Panc1 (cell line): ENCODE measurements at regions not wholly inside any gene's neighbourhood (a gene's known extent, or its start where the extent isn't known, plus 50 kb on each side); places are given as distances from the start of the nearest gene placed in this dataset.
"Not testable (repeated sequence)": the region's sequence is repeated elsewhere in the genome, so short reads cannot be mapped to it uniquely, and the experiment has no call there.

Experiments used
- POLR2AphosphoS5 ChIP-seq: IDR thresholded peaks from 2 replicates; pipeline ENCODE4 v1.6.1; 2012; ENCODE audit warnings: mild to moderate bottlenecking, low read depth, low read length, moderate library complexity
- SIN3A ChIP-seq: IDR thresholded peaks from 2 replicates; pipeline ENCODE4 v1.6.1; 2012; ENCODE audit warnings: low read depth, mild to moderate bottlenecking, low read length, moderate library complexity, borderline replicate concordance; ENCODE audit not compliant: insufficient read depth
- TCF7L2 ChIP-seq: IDR thresholded peaks from 2 replicates; pipeline ENCODE4 v1.6.1; 2011; ENCODE audit warnings: mild to moderate bottlenecking, low read depth, low read length, inconsistent platforms
- TF ChIP-seq, protein P1 (sequence below), 2 experiments: IDR thresholded peaks; 2 replicates each; pipeline ENCODE4 v1.6.1; 2011 to 2012; ENCODE audit warnings: low read depth in 2 of 2, control low read depth in 1 of 2, low read length in 1 of 2, mild to moderate bottlenecking in 1 of 2, moderate library complexity in 1 of 2; ENCODE audit not compliant: insufficient read depth in 1 of 2
- TF ChIP-seq, protein P2 (sequence below): fragments of 450-650 bp; IDR thresholded peaks from 2 replicates; pipeline ENCODE4 v1.5.1; 2017; ENCODE audit warnings: mild to moderate bottlenecking

DNA sequence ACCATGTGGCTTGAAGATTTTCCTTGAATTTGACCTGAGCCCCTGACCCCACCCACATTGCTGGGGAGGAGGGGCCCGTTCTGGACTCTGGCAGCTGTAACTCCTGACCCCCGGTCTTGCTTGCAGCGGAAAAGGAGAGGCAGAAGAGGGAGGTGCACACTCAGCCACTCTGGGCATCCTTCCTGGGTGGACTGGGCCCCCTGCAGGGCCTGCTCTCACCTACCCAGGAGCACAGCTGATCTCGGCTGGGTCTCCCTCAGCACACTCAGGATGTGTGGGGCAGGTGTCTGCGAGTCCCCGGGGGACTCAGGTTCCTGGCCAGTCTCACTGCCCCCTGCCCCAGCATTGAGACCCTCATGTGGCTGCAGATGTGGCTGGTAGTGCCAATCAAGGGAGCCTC is 57.5 kb upstream of the ZNF267 start:
- TF ChIP-seq, protein P1, sequence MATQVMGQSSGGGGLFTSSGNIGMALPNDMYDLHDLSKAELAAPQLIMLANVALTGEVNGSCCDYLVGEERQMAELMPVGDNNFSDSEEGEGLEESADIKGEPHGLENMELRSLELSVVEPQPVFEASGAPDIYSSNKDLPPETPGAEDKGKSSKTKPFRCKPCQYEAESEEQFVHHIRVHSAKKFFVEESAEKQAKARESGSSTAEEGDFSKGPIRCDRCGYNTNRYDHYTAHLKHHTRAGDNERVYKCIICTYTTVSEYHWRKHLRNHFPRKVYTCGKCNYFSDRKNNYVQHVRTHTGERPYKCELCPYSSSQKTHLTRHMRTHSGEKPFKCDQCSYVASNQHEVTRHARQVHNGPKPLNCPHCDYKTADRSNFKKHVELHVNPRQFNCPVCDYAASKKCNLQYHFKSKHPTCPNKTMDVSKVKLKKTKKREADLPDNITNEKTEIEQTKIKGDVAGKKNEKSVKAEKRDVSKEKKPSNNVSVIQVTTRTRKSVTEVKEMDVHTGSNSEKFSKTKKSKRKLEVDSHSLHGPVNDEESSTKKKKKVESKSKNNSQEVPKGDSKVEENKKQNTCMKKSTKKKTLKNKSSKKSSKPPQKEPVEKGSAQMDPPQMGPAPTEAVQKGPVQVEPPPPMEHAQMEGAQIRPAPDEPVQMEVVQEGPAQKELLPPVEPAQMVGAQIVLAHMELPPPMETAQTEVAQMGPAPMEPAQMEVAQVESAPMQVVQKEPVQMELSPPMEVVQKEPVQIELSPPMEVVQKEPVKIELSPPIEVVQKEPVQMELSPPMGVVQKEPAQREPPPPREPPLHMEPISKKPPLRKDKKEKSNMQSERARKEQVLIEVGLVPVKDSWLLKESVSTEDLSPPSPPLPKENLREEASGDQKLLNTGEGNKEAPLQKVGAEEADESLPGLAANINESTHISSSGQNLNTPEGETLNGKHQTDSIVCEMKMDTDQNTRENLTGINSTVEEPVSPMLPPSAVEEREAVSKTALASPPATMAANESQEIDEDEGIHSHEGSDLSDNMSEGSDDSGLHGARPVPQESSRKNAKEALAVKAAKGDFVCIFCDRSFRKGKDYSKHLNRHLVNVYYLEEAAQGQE (IDR thresholded peaks at IDR 0.05; ENCODE audit: insufficient read depth in 1 of 2, low read depth in 2 of 2, low read length in 1 of 2): not testable (repeated sequence)
- TF ChIP-seq, protein P2, sequence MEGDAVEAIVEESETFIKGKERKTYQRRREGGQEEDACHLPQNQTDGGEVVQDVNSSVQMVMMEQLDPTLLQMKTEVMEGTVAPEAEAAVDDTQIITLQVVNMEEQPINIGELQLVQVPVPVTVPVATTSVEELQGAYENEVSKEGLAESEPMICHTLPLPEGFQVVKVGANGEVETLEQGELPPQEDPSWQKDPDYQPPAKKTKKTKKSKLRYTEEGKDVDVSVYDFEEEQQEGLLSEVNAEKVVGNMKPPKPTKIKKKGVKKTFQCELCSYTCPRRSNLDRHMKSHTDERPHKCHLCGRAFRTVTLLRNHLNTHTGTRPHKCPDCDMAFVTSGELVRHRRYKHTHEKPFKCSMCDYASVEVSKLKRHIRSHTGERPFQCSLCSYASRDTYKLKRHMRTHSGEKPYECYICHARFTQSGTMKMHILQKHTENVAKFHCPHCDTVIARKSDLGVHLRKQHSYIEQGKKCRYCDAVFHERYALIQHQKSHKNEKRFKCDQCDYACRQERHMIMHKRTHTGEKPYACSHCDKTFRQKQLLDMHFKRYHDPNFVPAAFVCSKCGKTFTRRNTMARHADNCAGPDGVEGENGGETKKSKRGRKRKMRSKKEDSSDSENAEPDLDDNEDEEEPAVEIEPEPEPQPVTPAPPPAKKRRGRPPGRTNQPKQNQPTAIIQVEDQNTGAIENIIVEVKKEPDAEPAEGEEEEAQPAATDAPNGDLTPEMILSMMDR: not testable (repeated sequence)
- TF ChIP-seq POLR2AphosphoS5, TCF7L2, SIN3A: not testable (repeated sequence)
